Stomach (tissue), 8 donors: ENCODE measurements at regions not wholly inside any gene's neighbourhood (a gene's known extent, or its start where the extent isn't known, plus 50 kb on each side); places are given as distances from the start of the nearest gene placed in this dataset.
"Not testable (repeated sequence)": the region's sequence is repeated elsewhere in the genome, so short reads cannot be mapped to it uniquely, and the experiment has no call there.

ENCODE experiments used
- DNase-seq, 2 donors: peaks; one replicate each; pipeline versions ENCODE4 v3.0.0 to v3.0.0-alpha.2; 2013 to 2019
- H3K27ac ChIP-seq, 5 donors: fragments of 200-600 bp in 4 of 5; sonication (generic) in 4 of 5; one replicate each; pipeline ENCODE4 v1.5.1; 2013 to 2019; ENCODE audit warnings: mild to moderate bottlenecking in 1 of 5, moderate library complexity in 1 of 5
- H3K27me3 ChIP-seq, 3 donors: fragments of 200-600 bp; sonication (generic); one replicate each; pipeline ENCODE4 v1.5.1; 2017 to 2019; ENCODE audit warnings: mixed run types in 1 of 3
- H3K36me3 ChIP-seq, 4 donors: fragments of 200-600 bp; sonication (generic); 1 replicate in 3 of 4; 2 replicates in 1 of 4; pipeline ENCODE4 v1.5.1; 2016 to 2019
- H3K4me1 ChIP-seq, 4 donors: fragments of 200-600 bp; sonication (generic); one replicate each; pipeline ENCODE4 v1.5.1; 2016 to 2019
- H3K4me3 ChIP-seq, 4 donors: fragments of 200-600 bp; sonication (generic) in 3 of 4; one replicate each; pipeline ENCODE4 v1.5.1; 2016 to 2019; ENCODE audit warnings: mild to moderate bottlenecking in 1 of 4
- H3K9me3 ChIP-seq, 4 donors: fragments of 200-600 bp; sonication (generic); one replicate each; pipeline ENCODE4 v1.5.1; 2016 to 2019
- EP300 ChIP-seq: sonication (generic); formaldehyde crosslinking; IDR thresholded peaks from one replicate; pipeline ENCODE4 v1.6.1; 2017; ENCODE audit warnings: antibody characterized with exemption
- POLR2A ChIP-seq, 4 donors: fragments of 450-650 bp; IDR thresholded peaks; one replicate each; pipeline ENCODE4 v1.6.1; 2016; ENCODE audit warnings: antibody characterized with exemption in 4 of 4, control low read depth in 2 of 4, mild to moderate bottlenecking in 1 of 4, moderate library complexity in 1 of 4
- POLR2AphosphoS5 ChIP-seq, 3 donors: sonication (generic); formaldehyde crosslinking; IDR thresholded peaks; one replicate each; pipeline ENCODE4 v1.6.1; 2016; ENCODE audit warnings: antibody characterized with exemption in 3 of 3
- WGBS, 5 donors: extraction: QIAGEN DNeasy Blood & Tissue Kit in 3 of 5; methylation state at CpG; one replicate each; pipeline versions ENCODE4 v1.1.5 to v1.1.7; 2013 to 2018; 5-methylcytosine and 5-hydroxymethylcytosine counted together
- intact Hi-C: fragments of 100-400 bp; cut with DNase I; formaldehyde crosslinking; loops from one replicate; pipeline ENCODE4 v1.15.1; 2023; ENCODE audit warnings: low total_unique reads
- TF ChIP-seq, protein P1 (sequence below), 7 experiments: fragments of 450-650 bp in 4 of 7; fragments of 200-600 bp in 3 of 7; sonication (generic) in 3 of 7; IDR thresholded peaks; one replicate each; pipeline ENCODE4 v1.5.1; 2016 to 2019; ENCODE audit warnings: antibody characterized with exemption in 7 of 7, control low read depth in 2 of 7, mild to moderate bottlenecking in 1 of 7
- donor health status: healthy with polysubstance abuse.
- donor health status: Bipolar disorder and iron deficiency.
- donor health status: healthy.

DNA sequence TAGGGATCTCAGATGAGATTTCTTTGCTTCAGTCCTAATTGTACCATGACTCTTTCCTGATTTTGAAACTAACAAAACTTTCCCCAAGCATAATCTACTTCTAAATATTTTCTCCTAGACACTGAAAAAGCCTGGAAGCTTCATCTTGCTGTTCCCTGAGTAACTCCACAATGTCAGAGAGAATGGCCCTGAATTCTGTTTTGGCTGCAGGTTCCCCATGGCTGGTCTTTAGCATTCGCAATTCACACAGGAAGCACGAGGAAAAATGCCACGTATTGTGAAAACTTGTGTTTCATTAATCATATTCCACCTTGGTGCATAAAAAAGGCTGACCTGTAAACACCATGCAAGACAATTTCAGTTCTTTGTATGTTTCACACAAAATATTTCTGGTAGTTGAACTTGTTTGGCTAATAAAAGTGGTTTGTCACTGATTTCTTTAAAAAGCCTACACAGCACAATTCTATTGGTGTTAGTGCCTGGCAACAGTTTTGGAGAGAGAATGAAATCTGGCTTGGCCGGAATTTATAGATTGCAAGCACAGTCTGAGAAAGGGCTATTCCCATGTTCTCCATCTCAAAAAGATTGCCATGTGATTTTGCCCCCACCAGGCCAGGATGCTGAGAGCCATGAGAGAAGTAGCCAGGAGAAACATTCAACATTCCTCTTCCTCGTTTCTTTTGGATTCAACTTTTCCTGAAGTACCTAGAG is 367.1 kb downstream of the NDFIP2 start:
- Histone ChIP-seq H3K27ac (no peak overlapping the region), H3K4me3 (no peak overlapping the region), H3K36me3 (no peaks in the 10 kb centered on the region), H3K4me1 (no peaks in the 10 kb centered on the region), H3K9me3 (no peaks in the 10 kb centered on the region), H3K27me3 (no peaks in the 10 kb centered on the region)
- no peak for DNase-seq
- intact Hi-C loops = no loop called here
- WGBS, 5 donors = 69 to 78% (median 76%) methylated on average over 5 of the region's 5 CpGs
- TF ChIP-seq POLR2A (IDR thresholded peaks at IDR 0.05) = no peak
- TF ChIP-seq, protein P1, sequence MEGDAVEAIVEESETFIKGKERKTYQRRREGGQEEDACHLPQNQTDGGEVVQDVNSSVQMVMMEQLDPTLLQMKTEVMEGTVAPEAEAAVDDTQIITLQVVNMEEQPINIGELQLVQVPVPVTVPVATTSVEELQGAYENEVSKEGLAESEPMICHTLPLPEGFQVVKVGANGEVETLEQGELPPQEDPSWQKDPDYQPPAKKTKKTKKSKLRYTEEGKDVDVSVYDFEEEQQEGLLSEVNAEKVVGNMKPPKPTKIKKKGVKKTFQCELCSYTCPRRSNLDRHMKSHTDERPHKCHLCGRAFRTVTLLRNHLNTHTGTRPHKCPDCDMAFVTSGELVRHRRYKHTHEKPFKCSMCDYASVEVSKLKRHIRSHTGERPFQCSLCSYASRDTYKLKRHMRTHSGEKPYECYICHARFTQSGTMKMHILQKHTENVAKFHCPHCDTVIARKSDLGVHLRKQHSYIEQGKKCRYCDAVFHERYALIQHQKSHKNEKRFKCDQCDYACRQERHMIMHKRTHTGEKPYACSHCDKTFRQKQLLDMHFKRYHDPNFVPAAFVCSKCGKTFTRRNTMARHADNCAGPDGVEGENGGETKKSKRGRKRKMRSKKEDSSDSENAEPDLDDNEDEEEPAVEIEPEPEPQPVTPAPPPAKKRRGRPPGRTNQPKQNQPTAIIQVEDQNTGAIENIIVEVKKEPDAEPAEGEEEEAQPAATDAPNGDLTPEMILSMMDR (IDR thresholded peaks at IDR 0.05) = no peak
- TF ChIP-seq POLR2AphosphoS5 (IDR thresholded peaks at IDR 0.05) = no peak
- no peak for TF ChIP-seq EP300

DNA sequence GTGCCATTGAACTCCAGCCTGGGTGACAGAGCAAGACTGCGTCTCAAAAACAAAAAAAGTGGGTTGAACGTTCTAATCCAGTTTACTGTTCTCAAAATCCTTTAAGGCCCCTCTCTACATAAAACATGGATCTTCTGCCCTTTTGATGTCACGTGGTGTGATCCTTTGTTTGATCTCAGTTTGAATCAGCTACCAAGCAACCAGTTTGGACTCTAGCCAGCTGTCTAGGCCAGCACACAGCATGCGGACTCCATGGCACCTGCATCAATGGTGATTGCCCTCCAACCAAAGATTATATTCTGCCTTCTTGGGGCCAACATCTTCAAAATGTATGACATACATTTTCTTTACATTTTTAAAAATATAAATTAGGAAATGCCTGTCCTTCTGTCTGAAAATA is 365.4 kb downstream of the NDFIP2 start:
- Histone ChIP-seq H3K27ac (no peak overlapping the region), H3K4me1 (no peaks in the 10 kb centered on the region), H3K4me3 (no peak overlapping the region), H3K36me3 (no peaks in the 10 kb centered on the region), H3K27me3 (no peaks in the 10 kb centered on the region), H3K9me3 (no peaks in the 10 kb centered on the region)
- WGBS, 5 donors = 66 to 77% (median 72%) methylated on average over 4 of the region's 4 CpGs
- no peak for TF ChIP-seq EP300
- intact Hi-C loops = no loop called here
- peak in 1 of 2 donors; percentile 21 for DNase-seq

DNA sequence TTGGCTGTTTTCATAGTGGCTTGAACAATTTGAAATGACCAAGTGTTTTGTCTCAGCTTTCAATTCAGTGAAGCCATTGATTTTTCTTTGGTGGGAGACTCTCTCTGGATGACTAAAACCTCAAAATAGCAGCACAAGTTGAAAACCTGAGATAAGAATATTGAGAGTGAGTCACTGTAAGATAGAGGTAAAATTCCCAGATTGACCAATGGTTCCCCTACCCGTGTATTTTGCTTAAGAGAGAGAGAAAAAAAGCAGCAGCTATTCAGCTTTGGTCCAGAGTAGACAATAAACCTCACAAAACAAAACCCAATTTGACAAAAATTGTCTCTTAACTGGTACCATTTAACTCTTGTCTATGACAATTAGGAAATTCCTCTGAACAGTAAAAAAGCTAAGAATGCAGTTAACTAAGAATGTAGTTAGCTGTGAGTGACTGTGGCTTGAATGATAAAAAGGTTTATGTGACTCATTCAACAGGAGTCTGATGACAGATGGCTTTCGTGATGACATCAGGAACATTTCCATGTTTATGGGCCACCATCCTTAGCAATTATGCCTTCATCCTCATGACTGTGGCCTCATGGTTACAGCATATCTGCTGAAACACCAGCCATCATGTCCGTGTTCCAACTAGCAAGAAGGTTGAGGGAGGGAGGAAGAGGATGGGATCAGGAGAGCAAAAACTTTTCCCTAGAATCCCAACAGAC is 356.9 kb downstream of the NDFIP2 start:
- Histone ChIP-seq H3K4me3 (no peak overlapping the region), H3K9me3 (no peaks in the 10 kb centered on the region), H3K36me3 (no peaks in the 10 kb centered on the region), H3K4me1 (no peaks in the 10 kb centered on the region), H3K27me3 (no peaks in the 10 kb centered on the region), H3K27ac (no peak overlapping the region)
- TF ChIP-seq POLR2AphosphoS5 (IDR thresholded peaks at IDR 0.05) (no peak), EP300 (no peak), POLR2A (IDR thresholded peaks at IDR 0.05) (no peak)
- TF ChIP-seq, protein P1 (IDR thresholded peaks at IDR 0.05) = no peak
- 74 to 81% (median 76%) methylated on average over 3 of the region's 3 CpGs for WGBS, 5 donors
- intact Hi-C loops = no loop called here
- no peak for DNase-seq

DNA sequence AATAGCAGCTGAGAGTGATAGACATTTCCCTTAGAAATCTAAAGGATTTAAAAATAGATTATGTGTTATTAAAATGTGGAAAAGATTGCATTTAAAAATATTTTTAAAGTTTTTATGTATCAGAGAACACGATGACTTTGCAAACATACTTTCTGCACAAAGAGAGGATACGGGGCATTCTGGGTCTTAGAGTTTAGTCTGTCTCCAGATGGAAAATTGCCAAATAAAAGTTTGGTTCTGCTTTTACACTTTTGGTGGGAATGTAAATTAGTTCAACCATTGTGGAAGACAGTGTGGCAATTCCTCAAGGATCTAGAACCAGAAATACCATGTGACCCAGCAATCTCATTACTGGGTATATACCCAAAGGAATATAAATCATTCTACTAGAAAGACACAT is 355.2 kb downstream of the NDFIP2 start:
- H3K4me1 ChIP-seq, H3K27me3 ChIP-seq, H3K9me3 ChIP-seq, DNase-seq, H3K36me3 ChIP-seq, H3K27ac ChIP-seq, H3K4me3 ChIP-seq, intact Hi-C loops: not testable (repeated sequence)
- WGBS, 5 donors = 76 to 90% (median 81%) methylated on average over 2 of the region's 2 CpGs

DNA sequence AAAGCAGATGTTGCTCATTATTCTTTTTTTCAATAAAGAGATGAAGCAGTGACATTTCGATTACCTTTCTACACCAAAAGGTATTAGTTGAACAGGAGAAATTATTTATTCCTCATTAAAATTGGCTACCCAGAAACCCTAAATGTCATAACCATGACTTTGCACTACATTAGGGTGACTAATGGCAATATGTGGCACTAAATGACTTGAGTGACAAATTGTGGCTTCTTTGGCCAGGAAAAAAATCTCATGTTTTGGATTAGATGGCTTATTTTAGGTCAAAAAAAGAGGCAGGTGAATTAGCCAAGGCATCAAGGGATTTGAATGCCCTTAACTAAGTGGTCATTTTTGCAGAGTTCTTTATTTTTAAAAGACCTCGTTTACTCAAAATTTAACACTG is 353.9 kb downstream of the NDFIP2 start:
- H3K27me3 ChIP-seq = no peaks in the 10 kb centered on the region
- 48 to 53% (median 50%) methylated on average over 2 of the region's 2 CpGs for WGBS, 5 donors
- intact Hi-C loops = no loop called here
- no peak for DNase-seq
- no peaks in the 10 kb centered on the region for H3K9me3 ChIP-seq
- TF ChIP-seq, protein P1 (IDR thresholded peaks at IDR 0.05) = no peak
- TF ChIP-seq POLR2AphosphoS5 (IDR thresholded peaks at IDR 0.05) (no peak), EP300 (no peak), POLR2A (IDR thresholded peaks at IDR 0.05) (no peak)
- no peaks in the 10 kb centered on the region for H3K36me3 ChIP-seq
- H3K4me1 ChIP-seq = no peaks in the 10 kb centered on the region
- H3K27ac ChIP-seq = no peak overlapping the region
- H3K4me3 ChIP-seq = no peak overlapping the region
